ENCODE measurements at regions not wholly inside any gene's neighbourhood (a gene's known extent, or its start where the extent isn't known, plus 50 kb on each side); places are given as distances from the start of the nearest gene placed in this dataset.

DNA sequence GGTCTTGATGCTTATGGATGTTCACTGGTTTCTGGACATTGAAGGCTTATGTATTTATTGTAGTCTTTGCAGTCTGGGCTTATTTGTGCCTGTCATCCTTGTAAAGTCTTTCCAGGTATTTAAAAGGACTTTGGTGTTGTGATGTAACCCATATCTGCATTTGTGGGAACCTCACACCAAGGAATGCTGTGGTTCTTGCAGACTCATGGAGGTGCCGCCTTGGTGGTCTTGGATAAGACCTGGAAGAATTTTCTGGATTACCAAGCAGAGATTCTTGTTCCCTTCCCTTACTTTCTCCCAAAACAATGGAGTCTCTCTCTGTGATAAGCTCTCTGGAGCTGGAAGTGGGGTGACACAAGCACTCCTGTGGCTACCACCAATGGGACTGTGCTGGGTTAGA is 363.5 kb upstream of the NECTIN3 start:
- no peak for TF ChIP-seq POLR2A (IDR thresholded peaks at IDR 0.05; ENCODE audit: low read depth, low read length)
- no peak for TF ChIP-seq POLR2AphosphoS5 (IDR thresholded peaks at IDR 0.05; ENCODE audit: low read depth, low read length)

Data from GM12892 (cell line).